Memory B cell (primary cell): ENCODE measurements at regions not wholly inside any gene's neighbourhood (a gene's known extent, or its start where the extent isn't known, plus 50 kb on each side); places are given as distances from the start of the nearest gene placed in this dataset.

ENCODE experiments used
- ATAC-seq: fragments of 150-1000 bp; cut with Tn5 transposase; 2 replicates; pipeline ENCODE4 v1.10.0; 2021; ENCODE audit warnings: low read depth, mild to moderate bottlenecking, moderate library complexity
- DNase-seq, 2 donors: peaks; one replicate each; pipeline ENCODE4 v3.0.0; 2022; ENCODE audit warnings: low spot score in 2 of 2
- H3K27ac Mint-ChIP-seq: one replicate; pipeline ENCODE4 v1.8.0; 2022; ENCODE audit warnings: mild to moderate bottlenecking, moderate library complexity, mixed read lengths
- H3K27me3 Mint-ChIP-seq: one replicate; pipeline ENCODE4 v1.8.0; 2022; ENCODE audit warnings: mixed read lengths
- H3K36me3 Mint-ChIP-seq: one replicate; pipeline ENCODE4 v1.8.0; 2022; ENCODE audit warnings: mild to moderate bottlenecking, mixed read lengths
- H3K4me1 Mint-ChIP-seq: one replicate; pipeline ENCODE4 v1.8.0; 2022; ENCODE audit warnings: mixed read lengths
- H3K4me3 Mint-ChIP-seq: one replicate; pipeline ENCODE4 v1.8.0; 2022; ENCODE audit warnings: mild to moderate bottlenecking, moderate library complexity, mixed read lengths
- H3K9me3 Mint-ChIP-seq: one replicate; pipeline ENCODE4 v1.8.0; 2022; ENCODE audit warnings: mixed read lengths

DNA sequence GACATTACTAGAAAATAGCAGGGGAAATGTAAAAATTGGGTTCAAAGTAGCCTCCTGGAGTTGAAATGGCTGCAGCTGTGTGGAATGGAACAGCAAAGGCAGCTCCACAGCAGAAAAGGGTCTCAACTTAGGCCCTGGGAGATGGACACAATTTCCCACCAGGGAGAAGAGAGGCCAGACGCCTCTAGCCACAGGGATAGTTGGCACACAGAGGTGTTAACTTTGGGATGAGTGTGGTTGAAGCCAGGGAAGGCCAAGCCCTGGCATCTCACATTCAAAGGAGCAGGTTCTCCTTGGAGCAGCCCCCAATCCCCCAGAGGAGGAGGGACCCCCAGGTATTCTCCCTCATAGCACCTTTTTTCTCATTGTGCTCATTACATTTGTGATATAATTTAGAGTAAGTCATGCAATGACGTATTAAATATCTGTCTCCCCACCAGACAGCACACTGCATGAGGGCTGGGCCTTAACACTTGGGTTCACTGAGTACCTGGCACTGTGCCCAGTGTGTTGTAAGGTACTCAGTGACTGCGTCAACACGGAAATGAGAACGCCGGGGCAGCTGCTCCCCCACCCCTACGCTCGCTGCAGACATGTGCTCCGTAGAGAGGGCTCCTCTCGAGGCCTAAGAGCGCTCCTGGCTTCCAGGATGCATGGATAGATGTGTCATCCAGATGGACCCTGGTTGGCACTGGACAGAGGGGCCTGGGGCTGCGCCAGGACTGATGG lies 76.0 kb upstream of the CD93 start:
- peaks cover 5% of the 10 kb centered on the region for H3K27me3 Mint-ChIP-seq
- no peaks in the 10 kb centered on the region for H3K9me3 Mint-ChIP-seq
- H3K27ac Mint-ChIP-seq, result no peak overlapping the region
- no peak for ATAC-seq
- no peak for DNase-seq
- H3K4me1 Mint-ChIP-seq, result no peaks in the 10 kb centered on the region
- H3K36me3 Mint-ChIP-seq, result no peaks in the 10 kb centered on the region
- no peak overlapping the region for H3K4me3 Mint-ChIP-seq

DNA sequence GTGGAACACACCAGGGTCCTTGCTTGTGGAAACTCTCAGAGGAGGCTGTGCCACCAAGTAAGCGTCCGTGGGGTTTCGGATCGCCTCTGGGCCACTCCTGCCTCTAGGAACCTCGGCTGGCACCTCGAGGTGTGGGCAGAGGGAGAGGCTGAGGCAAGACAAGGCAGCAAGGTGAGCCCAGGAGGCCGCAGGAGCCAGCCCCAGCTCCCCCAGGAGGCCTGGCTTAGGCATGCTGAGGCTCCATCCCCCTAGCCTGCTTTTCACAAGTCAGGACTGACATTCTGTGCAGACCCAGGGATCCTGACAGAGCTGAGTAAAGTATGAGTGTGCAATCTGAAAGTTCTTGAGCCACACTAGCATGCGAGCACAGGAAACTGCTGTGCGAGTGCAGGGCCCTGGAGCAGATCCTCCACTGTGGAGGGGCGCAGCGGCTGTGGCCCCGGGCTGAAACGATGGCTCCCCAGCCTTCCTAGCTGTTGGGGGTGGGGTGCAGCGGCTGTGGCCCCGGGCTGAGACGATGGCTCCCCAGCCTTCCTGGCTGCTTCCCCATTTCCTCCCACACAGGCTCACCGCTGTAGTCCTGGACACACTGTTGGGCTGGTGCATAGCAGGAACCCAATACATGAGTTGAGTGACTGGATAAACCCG lies 75.2 kb upstream of the CD93 start:
- Mint-ChIP-seq H3K27me3 (peaks cover 5% of the 10 kb centered on the region), H3K36me3 (no peaks in the 10 kb centered on the region), H3K4me3 (no peak overlapping the region), H3K4me1 (no peaks in the 10 kb centered on the region), H3K9me3 (no peaks in the 10 kb centered on the region), H3K27ac (no peak overlapping the region)
- ATAC-seq (no peak), DNase-seq (no peak)

DNA sequence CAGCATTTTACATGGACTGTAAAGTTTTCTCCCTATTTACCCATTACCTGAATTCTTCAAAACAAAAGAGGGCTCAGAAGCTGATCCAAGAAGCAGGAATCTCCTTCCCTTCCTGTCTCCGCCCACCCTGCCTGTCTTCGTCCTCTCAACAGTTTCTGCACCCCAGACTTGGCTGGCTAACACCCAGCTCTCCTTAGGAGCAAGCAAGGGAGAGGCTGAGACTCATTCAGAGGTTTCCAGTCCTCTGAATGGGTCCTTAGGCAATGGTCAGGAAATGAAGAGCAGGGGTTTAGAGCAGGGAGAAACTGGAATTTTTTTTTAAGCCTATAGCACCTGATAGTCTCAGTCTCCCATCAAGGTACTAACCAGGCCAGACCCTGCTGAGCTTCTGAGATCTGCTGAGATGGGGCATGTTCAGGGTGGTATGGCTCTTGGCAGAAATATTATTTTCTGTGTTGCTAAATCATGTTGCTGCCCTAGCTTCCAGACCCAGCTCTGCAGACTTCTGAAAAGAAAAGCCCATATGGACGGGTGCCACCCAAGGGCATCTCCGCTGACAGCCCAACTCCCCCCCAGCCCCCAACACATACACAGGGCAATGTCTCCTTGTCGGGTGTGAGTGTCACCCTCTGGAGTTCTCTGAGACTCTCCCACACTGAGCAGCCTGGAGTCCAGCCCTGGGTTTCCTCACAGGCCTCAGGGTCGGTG lies 74.6 kb upstream of the CD93 start:
- no peaks in the 10 kb centered on the region for H3K9me3 Mint-ChIP-seq
- peaks cover 5% of the 10 kb centered on the region for H3K27me3 Mint-ChIP-seq
- H3K4me3 Mint-ChIP-seq, result no peak overlapping the region
- no peaks in the 10 kb centered on the region for H3K36me3 Mint-ChIP-seq
- H3K4me1 Mint-ChIP-seq, result no peaks in the 10 kb centered on the region
- ATAC-seq (no peak), DNase-seq (no peak)
- H3K27ac Mint-ChIP-seq, result no peak overlapping the region

DNA sequence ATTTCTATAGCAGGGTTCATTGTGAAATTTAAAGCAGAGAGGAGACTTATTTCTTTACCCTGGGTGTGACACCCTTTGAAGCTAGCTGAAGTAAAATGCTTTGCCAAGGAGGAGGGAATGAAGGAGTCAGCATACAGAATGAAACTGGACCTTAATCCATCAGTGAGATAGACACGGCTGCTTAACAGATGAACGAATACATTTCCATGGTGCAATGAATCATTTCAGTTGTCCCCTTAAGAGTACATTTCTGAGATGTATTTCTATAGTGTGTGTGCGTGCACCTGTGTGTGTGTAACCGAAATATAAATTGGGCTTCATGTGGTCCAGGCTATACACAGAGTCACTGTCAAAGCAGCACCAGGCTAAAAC lies 73.8 kb upstream of the CD93 start:
- Mint-ChIP-seq H3K27me3 (peaks cover 5% of the 10 kb centered on the region), H3K4me3 (no peak overlapping the region), H3K27ac (no peak overlapping the region), H3K36me3 (no peaks in the 10 kb centered on the region), H3K4me1 (no peaks in the 10 kb centered on the region), H3K9me3 (no peaks in the 10 kb centered on the region)
- no peak for ATAC-seq
- no peak for DNase-seq

DNA sequence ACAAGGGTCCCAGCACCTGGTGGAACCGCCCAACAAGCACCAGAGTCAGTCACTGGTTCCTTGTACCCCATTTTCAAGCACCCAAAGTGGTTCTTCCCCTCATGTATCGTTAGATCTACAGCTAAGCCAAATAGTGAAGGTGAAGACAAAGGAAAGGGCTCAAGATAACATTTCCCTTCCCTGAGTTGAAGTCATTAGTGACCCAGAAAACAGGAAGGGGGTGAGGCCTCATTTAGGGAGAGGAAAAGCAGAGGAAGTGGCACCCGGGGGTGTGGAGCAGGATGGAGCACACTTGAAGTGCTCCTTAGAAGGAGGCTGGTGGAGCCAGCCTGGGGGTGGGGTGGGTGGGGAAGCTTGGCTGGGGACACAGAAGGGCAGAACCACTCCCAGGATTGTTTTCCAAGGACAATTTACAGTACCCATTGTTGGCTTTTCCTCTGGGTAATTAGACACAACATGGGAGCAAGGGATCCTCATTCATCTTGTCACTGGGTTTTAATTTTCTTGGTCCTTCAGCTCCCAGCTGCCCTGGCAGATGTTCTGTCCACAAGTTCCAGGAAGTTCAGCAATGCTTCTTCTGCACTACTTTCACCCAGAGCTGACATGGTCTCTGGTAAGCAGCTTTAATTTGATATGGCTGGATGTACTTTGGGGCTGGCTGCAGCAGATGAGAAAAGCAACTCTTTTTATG lies 73.3 kb upstream of the CD93 start:
- no peaks in the 10 kb centered on the region for H3K9me3 Mint-ChIP-seq
- peaks cover 5% of the 10 kb centered on the region for H3K27me3 Mint-ChIP-seq
- H3K4me3 Mint-ChIP-seq, result no peak overlapping the region
- H3K27ac Mint-ChIP-seq, result no peak overlapping the region
- H3K36me3 Mint-ChIP-seq, result no peaks in the 10 kb centered on the region
- no peak for DNase-seq
- H3K4me1 Mint-ChIP-seq, result peaks cover 3% of the 10 kb centered on the region
- no peak for ATAC-seq

DNA sequence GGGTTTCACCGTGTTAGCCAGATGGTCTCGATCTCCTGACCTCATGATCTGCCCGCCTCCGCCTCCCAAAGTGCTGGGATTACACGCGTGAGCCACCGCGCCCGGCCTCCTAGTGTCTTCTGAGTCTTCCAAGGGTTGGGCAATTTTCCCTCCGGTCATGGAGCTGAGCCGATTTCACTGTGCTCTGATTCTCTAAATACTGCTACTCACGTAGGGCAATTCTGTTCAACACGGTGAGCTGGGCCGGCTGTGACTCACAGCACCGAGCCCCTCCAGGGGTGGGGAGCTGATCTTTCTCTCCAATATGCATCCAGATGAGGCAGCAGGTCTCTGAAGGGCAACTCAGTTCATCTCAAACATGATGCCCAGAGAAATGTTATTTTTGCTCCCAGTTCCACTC lies 71.6 kb upstream of the CD93 start:
- Mint-ChIP-seq H3K27ac (no peak overlapping the region), H3K4me1 (peaks cover 3% of the 10 kb centered on the region), H3K36me3 (no peaks in the 10 kb centered on the region), H3K9me3 (no peaks in the 10 kb centered on the region), H3K4me3 (no peak overlapping the region), H3K27me3 (peaks cover 4% of the 10 kb centered on the region)
- DNase-seq, result no peak
- ATAC-seq, result no peak

GRCh38 chr20:23156842-23157423 lies 70.8 kb upstream of the CD93 start:
- Mint-ChIP-seq H3K4me3 (no peak overlapping the region), H3K36me3 (no peaks in the 10 kb centered on the region), H3K9me3 (no peaks in the 10 kb centered on the region), H3K27me3 (peaks cover 4% of the 10 kb centered on the region), H3K27ac (no peak overlapping the region), H3K4me1 (peaks cover 3% of the 10 kb centered on the region)
- no peak for DNase-seq
- no peak for ATAC-seq

DNA sequence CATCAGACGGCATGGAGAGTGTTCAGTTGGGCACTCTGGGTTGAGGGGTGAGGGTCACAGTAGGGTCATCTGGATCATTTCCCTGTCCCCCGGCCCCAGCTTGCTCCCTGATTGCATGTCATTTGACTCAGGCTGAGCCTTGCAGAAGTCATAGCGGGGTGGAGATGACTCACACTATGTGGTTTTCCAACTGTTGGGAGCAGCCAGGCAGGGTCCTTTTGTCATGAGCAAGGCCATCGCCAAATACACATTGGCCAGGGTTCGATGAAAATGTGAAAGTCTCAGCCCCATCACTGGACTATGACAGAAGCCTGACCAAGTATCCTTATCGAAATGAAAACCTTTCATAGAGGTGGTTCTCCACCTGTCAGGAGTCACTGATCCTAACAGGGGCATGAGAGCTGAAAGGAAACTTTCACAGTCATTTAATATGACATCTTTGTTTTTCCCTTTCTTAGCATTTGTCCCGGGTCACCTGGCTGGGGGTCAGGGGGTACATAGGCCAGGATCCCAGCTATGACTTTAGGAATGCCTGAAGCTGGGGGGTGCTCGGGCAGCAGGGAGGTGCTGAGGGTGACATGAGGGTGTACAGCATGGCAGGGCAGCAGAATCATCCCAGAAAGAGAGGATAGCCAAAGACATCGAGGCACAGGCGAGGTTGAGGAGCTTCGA lies 70.2 kb upstream of the CD93 start:
- DNase-seq (no peak), ATAC-seq (no peak)
- H3K4me3 Mint-ChIP-seq, result no peak overlapping the region

DNA sequence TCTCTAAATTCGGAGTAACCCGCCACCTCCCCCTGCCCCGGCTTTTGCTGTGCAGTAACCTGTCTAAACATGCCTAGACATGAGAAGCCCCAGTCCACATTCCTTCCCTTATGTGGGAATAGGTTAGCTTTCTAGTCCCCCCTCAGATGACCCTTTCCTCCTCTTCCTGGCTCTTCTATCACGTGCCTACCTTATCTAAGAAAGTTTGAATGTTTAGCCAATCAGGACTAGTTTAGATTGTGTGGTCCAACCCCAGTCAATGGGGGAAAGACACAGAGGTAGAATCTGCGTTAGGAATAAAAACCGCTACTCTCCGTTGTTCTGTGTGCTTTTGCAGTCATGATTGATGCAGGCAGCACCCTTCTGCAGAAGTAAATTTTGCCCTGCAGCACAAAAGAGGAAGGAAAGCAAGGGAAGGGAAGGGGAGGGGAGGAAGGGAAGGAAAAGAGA lies 69.0 kb upstream of the CD93 start:
- DNase-seq (no peak), ATAC-seq (no peak)
- no peaks in the 10 kb centered on the region for H3K9me3 Mint-ChIP-seq
- H3K27ac Mint-ChIP-seq, result no peak overlapping the region
- no peak overlapping the region for H3K4me3 Mint-ChIP-seq
- peaks cover 3% of the 10 kb centered on the region for H3K4me1 Mint-ChIP-seq
- no peaks in the 10 kb centered on the region for H3K36me3 Mint-ChIP-seq
- peaks cover 2% of the 10 kb centered on the region for H3K27me3 Mint-ChIP-seq

More for the DNA sequence above, 70.2 kb upstream of the CD93 start:
- Mint-ChIP-seq H3K27me3 (peaks cover 4% of the 10 kb centered on the region), H3K27ac (no peak overlapping the region), H3K4me1 (peaks cover 3% of the 10 kb centered on the region), H3K9me3 (no peaks in the 10 kb centered on the region), H3K36me3 (no peaks in the 10 kb centered on the region)

DNA sequence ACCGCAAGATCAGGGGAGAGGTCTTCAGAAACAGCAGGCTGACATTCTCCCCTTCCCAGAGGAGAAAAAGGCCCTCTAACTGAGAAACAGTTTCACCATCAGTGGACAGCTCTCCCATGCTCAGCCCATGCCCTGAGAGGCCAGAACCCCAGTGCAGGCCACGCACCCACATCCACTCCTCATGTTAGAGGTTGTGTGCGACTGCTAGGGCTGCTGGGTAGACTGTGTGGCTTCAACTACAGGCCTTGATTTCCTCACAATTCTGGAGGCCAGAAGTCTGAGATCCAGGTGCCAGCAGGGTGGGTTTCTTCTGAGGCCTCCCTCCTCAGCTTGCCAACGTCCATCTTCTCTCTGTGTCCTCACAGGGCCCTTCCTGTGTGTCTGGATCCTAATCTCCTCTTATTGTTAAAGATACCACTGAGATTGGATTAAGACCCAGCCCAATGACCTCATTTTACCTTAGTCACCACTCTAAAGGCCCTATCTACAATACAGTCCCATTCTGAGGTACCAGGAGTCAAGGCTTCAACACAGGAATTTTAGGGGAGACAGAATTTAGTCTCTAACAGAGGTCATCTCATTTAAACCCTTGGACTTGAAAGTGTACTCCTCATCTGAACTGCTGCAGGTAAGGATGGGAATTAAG lies 67.7 kb upstream of the CD93 start:
- Mint-ChIP-seq H3K4me3 (no peak overlapping the region), H3K36me3 (no peaks in the 10 kb centered on the region), H3K9me3 (no peaks in the 10 kb centered on the region), H3K27me3 (peaks cover 1% of the 10 kb centered on the region), H3K27ac (no peak overlapping the region), H3K4me1 (peaks cover 3% of the 10 kb centered on the region)
- DNase-seq (no peak), ATAC-seq (no peak)

- Mint-ChIP-seq H3K4me3 (no peak overlapping the region), H3K27ac (no peak overlapping the region)
Observed at GRCh38 chr20:23152902-23153301, 66.8 kb upstream of the CD93 start.

GRCh38 chr20:23152308-23152892 lies 66.3 kb upstream of the CD93 start:
- H3K27me3 Mint-ChIP-seq, result peaks cover 1% of the 10 kb centered on the region
- no peak overlapping the region for H3K27ac Mint-ChIP-seq
- no peak for ATAC-seq
- H3K36me3 Mint-ChIP-seq, result no peaks in the 10 kb centered on the region
- DNase-seq, result no peak
- no peaks in the 10 kb centered on the region for H3K9me3 Mint-ChIP-seq
- peaks cover 3% of the 10 kb centered on the region for H3K4me1 Mint-ChIP-seq
- no peak overlapping the region for H3K4me3 Mint-ChIP-seq

More at GRCh38 chr20:23152902-23153301, 66.8 kb upstream of the CD93 start:
- no peaks in the 10 kb centered on the region for H3K36me3 Mint-ChIP-seq
- no peak for ATAC-seq
- peaks cover 3% of the 10 kb centered on the region for H3K4me1 Mint-ChIP-seq
- no peaks in the 10 kb centered on the region for H3K9me3 Mint-ChIP-seq
- DNase-seq, result no peak
- peaks cover 1% of the 10 kb centered on the region for H3K27me3 Mint-ChIP-seq

GRCh38 chr20:23151885-23152284 lies 65.8 kb upstream of the CD93 start:
- Mint-ChIP-seq H3K36me3 (no peaks in the 10 kb centered on the region), H3K4me1 (peaks cover 3% of the 10 kb centered on the region), H3K27ac (no peak overlapping the region), H3K27me3 (peaks cover 1% of the 10 kb centered on the region), H3K4me3 (no peak overlapping the region), H3K9me3 (no peaks in the 10 kb centered on the region)
- no peak for ATAC-seq
- no peak for DNase-seq
